ENCODE measurements at regions not wholly inside any gene's neighbourhood (a gene's known extent, or its start where the extent isn't known, plus 50 kb on each side); places are given as distances from the start of the nearest gene placed in this dataset.
"Not testable (repeated sequence)": the region's sequence is repeated elsewhere in the genome, so short reads cannot be mapped to it uniquely, and the experiment has no call there.

DNA sequence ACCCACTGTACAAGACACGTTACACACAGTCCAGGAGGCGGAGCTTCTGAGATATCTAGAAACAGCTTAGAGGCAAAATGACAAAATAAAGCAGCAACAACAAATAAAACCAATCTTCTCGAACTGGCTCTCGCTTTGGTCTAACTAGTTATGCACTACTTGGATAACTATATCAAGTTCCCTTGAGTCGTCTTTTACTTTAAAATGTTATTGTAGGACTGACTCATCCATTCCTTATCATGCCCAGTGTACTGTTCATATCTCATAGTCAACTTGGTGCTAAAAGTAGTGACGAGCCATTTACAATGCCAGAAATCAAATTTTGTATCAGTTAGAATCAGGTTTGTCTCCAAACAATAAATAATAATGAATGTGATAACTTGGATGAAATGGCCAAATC, 102.5 kb upstream of the SLC35G4 start:
- DNase-seq: no peak

DNA sequence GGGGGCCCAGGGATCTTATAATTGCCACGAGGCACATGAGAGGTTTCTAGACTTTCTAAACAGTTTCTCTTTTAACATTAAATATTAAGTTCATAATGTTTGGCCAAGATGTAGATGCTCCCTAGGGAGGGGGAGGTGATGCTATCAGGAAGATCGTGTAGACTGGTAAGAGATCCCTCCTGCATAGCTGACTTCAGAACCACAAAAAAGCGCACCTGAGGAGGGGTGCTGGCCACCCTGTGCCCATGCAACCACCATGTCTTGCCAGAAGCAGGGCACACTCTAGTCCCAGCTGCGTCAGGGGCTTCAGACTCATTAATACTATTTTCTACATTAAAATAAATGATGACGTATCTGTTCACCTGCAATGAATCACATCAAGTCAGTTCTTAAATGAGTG, 103.4 kb upstream of the SLC35G4 start:
- DNase-seq: no peak

DNA sequence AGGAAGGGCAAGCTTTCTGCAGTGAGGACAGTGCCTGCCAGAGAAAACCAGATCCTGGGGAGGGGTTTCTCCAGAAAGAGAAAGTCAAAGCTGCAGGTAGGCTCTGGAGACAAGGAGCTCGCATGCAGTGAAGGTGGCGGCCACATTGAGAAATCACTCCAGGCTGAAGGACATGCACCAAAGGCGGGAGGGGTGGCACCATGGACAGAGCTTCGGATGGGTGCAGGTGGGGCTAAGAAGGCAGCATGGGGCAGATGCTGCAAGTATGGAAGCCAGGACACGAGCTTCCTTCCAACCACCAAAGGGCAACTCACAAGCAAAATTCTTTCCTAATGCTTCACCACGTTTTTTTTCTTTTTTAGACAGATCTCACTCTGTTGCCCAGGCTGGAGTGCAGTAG, 104.4 kb upstream of the SLC35G4 start:
- DNase-seq: no peak

DNA sequence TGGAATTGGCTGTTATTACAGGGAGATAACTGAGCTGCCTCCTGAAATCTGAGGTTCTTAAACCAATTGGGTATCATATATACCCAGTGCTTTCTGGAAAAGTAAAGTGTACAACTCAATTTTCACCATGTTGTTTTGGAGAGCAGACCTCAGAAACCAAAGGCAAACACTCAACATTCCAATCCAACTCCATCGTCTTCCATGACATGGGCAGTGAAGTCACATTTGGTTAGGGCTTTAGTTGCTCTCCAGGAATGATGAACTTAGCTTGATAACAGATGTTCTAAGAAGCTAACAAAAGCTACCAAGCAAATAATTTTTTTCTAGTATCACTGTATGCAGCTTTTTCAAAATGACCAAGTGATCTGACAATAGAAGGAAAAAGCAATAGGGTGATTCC, 107.0 kb upstream of the SLC35G4 start:
- no peak for DNase-seq

DNA sequence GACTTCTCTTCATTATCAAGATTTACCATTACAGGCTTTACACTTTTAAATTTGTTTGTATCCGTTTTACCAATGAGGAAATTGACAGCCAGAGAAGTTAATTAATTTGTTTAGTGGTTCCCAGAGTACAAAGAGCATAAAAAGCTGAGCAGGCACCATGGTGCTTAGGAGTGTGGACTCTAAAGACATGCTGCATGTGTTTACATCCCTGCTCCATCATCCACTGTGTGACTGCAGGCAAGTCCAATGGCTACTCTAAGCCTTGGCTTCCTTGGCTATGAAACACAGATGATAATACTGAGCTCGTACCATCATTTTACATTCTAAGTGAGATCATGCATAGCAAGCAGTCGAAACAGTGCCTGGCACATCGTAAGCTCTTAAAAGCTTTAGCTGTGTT, 108.0 kb upstream of the SLC35G4 start:
- DNase-seq: no peak

DNA sequence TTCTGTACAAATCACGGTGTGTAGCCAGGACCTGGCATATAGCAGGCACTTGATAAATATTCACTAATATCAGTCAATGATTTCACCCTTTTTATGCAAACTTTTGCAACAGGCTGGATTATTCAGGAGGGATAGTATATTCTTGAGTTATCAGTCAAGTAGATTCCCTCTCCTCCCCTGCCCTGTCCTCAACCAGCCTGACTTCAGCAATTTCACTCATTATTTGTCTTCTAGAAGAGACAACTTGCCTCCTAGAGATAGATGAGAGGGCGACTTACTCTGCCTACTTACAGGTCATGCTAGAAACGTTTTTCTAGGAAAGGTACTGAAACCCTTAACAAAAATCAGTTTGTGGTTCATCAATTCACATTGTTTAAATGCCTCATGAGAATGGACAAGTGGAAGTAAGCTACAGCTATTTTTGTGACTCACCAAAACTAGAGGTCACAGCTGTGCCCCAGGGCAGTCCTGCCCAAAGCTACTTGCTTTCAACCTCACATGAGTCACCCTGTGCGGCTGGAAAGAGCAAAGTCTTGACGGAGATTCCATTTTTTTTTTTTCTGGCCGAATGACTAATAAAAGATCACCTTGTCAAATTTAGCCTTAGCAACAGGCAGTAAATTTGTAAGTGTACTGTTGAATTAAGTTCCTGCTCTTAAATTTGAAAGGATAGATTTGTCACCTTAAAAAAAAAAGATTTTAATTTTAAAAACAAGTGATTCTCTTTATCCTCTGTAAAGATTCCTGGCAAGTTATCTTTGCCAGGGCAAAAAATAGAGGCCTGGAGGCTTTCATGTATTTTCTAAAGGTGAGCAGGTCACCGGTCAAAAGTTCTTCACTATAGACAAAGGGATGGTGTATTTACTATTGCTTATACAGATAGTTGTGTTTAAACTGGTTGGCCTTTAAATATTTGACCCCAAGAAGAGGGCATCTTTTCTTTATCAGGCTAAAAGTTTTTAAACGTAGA, 109.0 kb upstream of the SLC35G4 start:
- no peak for DNase-seq

DNA sequence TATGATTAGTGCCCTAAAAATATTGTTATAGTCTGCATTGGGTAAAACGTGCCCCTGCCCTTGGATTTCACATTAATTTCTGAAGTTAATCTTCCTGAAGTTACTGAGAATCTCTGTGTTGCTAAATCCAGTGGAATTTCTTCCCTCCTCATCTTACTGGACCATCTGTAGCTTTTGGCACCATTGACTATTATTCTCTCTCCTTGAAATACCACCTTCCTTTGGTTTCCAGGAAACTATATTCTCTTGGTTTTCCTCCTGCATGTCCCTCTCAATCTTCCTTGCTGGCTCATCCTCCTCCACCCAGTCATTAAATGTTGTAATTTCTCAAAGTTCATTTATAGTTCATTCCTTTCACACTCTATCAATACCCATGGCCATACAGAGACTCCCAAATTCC, 110.6 kb upstream of the SLC35G4 start:
- no peak for DNase-seq

DNA sequence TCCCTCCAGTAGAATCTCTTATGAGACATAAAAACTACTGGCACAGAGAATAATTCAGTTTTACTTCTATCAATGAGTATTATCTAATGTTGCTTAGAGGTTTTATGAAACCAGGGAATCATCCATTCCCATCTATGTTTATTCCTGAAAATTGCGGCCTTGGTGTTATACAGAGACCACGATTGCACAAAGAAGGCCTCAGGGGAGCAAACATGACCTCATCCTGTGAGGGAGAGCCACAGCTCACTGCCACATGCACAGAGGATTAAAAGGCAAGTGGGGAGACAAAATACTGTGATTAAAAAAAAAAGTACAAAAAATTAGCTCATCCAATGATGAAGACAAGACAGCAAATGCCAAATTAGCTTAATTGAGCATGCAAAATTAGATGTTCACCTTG, 111.8 kb upstream of the SLC35G4 start:
- no peak for DNase-seq

DNA sequence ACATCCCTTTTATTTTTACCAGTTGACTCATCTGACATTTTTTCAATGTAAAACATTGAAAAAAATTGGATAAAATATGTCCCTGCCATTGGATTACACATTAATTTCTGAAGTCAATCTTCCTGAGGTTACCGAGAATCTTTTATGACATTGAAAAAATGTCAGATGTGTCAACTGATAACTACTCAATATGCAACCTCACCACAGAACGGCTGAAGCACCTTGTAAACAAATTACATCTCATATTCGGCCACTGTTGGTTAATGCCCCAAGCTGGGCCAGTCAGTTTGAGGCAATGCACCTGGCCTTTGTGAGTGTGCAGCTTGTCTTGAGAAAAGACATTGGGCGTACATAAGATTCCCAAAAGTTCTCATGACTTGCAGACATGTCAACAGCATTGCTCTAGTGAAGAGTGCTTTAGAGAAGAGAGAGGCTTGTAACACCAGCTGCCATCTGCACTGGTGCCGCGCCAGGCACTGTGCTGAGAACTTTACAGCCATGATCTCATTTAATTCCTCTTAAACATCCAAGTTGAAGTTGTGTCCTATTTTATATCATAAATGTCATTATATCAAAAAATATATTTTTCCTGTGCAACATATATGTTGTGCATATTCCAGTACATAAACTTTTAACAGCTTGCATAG, 112.7 kb upstream of the SLC35G4 start:
- DNase-seq: no peak

DNA sequence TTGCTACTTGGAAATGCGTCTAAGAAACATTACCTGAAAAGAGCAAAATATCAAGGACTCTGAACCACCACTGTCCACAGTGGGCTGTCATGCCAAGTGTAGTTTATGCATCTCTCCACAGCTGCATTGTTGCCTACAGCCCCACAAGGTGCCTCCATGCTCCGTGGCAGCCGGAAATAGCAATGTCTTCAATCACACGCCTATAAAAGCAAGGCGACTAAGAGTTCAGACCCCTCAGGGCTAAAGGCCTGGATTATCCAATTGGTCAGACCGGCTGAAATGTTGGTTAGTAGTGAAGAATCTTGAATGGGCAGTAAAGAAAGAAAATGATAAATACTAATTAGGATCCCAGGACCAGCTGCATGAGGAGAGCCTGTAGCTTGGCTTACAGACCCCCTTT, 114.0 kb upstream of the SLC35G4 start:
- no peak for DNase-seq

DNA sequence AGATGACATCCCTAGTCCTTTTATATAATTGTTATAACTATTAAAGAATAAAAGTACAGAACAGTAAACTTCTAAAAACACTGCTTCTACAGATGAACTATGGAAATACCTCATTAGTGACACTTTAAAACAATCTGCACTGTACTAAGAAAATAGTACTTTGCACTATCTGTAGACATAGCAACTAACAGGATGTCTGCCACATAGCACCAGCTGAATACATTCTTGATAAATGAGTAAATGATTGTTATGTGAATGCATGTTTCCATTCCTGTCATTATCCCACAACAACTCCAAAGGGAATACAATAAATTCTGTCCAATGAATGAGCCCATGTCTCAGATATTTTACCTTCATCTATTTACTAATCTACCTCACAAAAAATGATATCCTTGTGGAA, 115.3 kb upstream of the SLC35G4 start:
- no peak for DNase-seq

DNA sequence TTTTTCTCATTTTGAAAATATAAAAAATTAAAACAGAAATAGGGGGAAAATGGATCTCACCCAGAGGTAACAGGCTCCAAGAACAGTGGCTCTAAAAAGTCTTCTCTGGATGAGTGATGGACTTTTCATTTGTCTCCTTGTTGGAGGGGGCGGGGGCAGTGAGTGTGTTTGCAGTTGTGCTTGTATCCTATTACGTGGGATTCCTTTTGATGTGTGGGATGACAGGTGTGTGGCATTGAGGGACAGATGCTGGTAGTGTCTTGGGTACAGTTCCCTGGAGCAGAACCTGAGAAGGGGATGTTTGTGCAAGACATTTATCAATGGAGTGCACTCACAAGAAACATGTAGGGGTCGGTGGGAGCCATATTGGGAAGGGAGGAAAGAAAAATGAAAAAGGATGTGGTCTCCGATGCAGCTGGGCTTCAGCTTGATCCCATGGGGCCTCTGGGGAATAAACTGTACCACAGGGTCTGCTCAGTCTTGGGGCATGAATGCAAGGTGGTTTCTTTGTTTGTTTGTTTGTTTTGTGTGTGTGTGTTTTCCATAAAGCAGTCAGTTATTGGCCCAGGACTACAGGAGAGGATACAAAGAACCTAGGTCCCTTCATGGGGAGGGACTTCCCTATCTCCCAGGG, 120.0 kb upstream of the SLC35G4 start:
- DNase-seq: no peak

DNA sequence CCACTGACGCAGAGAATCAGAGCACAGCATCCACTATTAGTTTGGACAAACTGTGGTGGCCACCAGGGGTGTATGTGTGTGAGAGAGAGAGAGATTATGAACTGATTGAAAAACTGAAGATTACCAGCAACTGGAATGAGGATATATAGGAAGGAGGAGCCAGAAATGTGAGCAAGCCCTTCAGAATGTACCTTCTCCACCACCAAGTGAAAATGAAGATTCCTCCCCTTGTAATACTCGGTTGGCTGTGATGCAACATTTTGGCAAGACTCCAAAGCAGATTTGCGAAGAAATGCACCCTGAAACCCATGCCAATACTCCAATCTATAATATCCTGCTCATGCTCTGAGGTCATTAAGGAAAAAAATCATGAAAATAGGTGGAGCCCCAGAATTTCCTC, 121.2 kb upstream of the SLC35G4 start:
- no peak for DNase-seq

DNA sequence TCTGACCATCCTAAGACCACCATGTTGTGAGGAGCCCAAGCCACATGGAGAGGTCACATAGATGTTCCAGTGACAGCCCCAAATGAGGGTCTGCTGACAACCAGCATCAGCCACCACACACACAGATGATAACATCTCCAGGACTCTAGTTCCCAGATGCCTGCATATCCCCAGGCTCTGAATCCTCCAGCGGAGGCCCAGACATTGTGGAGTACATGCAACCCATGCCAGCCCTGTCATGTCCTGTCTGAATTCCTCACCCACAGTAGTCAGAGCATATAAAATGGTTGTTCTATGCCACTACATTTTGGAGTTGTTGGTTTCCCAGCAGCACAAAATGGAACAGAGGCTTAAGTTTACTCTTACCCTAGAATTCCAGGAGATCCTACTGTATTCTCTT, 122.0 kb upstream of the SLC35G4 start:
- DNase-seq: no peak

DNA sequence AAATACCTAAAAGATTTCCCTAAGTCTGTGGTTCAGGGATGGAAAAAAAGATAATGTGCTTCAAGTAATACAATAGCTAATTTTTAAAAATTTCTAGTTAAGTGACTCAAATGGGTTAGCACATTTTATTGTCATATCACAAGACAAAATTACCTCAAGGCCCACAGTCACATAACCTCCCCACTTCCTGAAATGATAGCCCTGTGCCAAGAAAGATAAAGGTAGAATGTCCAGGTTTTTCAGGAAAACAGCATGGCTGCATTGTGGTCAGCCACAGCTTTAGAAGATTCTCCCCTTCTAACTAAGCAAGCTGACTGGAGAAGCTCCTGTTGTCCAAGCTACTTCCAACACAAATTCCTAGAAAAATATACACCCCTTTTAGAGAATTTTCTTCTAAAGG, 127.1 kb upstream of the SLC35G4 start:
- DNase-seq: no peak

DNA sequence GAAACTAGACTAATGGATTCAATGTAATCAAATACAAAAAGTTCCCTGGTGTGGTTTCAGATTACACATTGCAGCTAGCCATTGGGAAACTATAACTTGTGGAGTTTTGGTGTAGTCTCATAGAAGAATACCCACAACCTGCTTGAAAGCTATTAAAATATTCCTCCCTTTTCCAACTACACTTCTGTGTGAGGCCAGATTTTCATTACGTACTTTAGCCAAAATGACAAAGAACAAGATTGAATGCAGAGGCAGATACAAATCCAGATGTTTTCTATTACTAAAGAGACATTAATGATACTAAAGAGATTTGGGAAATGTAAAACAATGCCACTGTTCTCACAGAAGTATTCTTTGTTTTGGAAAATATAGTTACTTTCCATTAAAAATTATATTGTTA, 128.7 kb upstream of the SLC35G4 start:
- DNase-seq: no peak

DNA sequence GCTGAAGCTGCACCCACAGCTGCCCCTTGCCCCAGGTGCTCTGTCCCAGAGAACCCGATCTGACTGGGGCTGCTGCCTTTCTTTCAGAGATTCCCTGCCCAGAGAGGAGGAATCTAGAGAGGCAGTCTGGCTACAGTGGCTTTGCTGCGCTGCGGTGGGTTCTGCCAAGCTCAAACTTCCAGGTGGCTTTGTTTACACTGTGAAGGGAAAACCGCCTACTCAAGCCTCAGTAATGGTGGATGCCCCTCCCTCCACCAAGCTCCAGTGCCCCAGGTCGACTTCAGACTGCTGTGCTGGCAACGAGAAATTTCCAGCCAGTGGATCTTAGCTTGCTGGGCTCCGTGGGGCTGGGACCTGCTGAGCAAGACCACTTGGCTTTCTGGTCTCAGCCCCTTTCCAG, 130.4 kb upstream of the SLC35G4 start:
- DNase-seq: not testable (repeated sequence)

DNA sequence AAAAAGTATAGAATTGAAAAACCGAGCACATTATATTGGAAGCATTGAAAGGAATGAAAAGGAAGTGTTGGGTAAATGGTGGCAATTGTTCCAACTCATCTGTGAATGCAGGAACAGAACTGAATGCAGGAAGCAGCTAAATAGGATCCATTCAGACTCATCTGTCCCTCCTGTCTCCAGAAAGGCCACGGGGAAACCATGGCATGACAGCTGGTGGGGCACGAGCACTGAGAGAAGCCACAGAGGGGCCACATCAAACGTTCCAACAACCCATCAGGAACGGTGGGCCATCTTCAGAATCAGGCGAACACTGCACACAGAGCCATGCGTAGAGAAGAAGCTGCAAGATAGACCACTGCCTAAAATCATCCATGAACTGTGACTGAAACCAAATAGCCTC, 138.5 kb upstream of the SLC35G4 start:
- DNase-seq: no peak

DNA sequence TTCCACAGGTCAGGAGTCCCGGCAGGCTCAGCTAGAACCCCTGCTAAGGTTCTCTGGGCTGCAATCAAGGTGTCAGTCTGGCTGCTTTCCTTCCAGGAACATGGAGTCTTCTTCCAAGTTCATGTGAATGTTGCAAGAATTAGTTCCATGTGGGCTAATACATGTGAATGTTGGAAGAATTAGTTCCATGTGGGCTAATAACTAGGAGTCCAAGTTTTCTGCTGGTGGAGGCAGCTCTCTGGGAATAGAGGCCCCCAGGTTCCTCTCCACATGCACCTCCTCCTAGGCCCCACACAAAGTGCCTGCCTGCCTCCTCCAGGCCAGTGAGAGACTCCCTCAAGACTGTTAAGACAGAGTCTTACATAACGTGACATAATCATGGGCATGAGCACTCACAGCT, 140.8 kb upstream of the SLC35G4 start:
- DNase-seq: no peak

DNA sequence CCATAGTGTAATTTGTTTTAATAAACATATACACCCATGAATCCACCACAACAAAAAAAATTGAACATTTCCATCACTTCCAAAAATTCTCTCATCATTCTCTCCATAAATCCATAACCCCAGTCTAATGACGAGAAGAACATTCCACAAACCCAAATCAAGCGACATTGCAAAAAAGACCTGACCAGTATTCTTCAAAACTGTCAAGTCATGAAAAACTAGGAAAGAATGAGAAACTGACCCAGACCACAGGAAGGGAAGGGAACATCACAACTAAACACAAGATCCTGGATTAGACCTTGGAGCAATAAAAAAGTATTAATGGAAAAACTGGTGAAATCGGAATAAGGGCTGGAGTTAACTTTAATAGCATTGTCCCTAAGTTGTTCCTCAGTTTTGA, 141.3 kb upstream of the SLC35G4 start:
- DNase-seq: no peak

DNA sequence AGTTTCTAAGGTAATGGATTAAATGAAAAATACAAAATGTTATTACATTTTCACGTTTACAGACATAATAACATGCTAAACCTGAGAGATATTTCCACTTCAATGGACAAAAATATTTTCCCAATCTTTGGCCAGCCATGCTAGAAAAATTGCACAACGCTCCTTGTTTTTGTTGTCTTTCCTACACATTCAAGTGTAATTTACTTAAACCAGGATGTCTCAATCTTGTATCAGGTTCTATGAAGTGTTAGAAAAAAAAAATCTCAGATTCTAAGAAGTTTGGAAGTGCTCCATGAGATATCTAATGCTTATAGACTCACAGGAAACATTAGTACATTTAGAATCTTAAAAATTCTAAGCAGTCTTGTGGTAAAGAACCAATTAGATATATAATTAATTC, 141.8 kb upstream of the SLC35G4 start:
- no peak for DNase-seq

DNA sequence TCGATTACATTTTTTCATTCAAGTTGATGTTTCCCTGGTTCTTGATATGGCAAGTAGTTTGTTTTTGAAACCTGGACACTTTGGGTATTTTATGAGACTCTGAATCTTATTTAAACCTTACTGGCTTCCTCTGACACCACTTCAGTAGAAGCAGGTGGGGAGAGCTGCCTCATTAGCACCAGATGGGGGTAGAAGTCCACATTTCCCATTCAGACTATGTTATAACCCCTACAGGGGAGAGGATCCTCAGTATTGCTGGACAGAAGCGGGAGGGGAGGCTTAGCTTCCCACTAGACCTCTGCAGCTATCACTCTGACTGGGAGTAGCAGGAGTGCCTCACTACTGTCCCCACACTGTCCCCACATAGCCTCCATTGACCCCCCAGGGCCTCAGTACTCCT, 145.3 kb upstream of the SLC35G4 start:
- DNase-seq: no peak

DNA sequence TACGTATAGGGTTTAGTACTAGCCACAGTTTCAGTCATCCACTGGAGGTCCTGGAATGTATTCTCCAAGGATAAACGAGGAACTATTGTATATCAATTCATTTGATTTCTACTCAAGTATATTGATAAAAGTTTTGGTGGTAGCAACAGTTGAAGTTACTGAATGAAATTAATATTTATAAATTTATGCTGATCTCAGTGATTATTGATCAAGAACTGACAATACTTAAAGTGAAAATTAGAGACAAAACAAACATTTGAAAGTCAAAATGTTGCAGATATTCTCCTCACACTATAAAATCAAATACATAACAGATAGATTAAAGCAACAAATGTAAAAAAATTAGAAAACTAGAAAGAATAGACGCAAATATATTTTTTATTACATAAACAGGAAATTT, 150.9 kb upstream of the SLC35G4 start:
- no peak for DNase-seq

DNA sequence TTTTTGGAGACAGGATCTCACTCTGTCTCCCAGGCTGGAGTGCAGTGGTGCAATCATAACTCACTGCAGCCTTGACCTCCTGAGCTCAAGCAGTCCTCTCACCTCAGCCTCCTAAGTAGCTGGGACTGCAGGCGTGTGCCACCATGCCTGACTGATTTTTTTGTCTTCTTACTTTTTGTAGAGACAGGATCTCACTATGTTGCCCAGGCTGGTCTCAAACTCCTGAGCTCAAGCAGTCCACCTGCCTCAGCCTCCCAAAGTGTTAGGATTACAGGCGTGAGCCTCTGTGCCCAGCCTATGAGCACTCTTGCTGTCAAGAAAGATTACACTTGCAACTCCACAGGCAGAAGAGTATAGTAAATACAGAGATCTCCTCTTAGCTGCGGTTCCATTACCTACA, 151.5 kb upstream of the SLC35G4 start:
- not testable (repeated sequence) for DNase-seq

Measured in CD4-positive, alpha-beta T cell treated with Interferon alpha-2 for 1 hour (primary cell).